Dedifferentiated amniotic fluid mesenchymal stem cell (primary cell): ENCODE measurements at regions not wholly inside any gene's neighbourhood (a gene's known extent, or its start where the extent isn't known, plus 50 kb on each side); places are given as distances from the start of the nearest gene placed in this dataset.

Experiments used
- DNase-seq: peaks from one replicate; pipeline ENCODE4 v3.0.0-alpha.2; 2016; ENCODE audit errors: extremely low spot score

GRCh38 chr1:173421286-173421685 is 55.8 kb upstream of the PRDX6 start:
- no peak for DNase-seq

DNA sequence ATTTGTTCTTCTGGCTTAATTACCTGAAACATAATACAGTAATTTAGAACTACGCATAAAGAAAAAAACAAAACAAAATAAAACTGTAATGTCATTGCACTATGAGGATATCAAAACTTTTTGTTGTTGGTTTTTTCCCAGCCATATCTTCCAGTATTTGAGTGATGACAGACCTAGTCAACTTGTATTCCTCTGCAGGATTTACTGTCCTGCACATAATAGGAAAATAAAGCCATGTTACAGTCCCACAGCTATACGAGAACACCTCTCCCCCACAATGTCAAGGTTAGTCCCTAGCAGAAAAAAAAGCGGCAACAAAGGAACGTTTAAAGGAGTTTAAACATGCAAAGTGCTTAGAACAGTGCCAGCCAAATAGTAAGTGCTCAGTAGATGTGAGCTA is 55.3 kb upstream of the PRDX6 start:
- no peak for DNase-seq

DNA sequence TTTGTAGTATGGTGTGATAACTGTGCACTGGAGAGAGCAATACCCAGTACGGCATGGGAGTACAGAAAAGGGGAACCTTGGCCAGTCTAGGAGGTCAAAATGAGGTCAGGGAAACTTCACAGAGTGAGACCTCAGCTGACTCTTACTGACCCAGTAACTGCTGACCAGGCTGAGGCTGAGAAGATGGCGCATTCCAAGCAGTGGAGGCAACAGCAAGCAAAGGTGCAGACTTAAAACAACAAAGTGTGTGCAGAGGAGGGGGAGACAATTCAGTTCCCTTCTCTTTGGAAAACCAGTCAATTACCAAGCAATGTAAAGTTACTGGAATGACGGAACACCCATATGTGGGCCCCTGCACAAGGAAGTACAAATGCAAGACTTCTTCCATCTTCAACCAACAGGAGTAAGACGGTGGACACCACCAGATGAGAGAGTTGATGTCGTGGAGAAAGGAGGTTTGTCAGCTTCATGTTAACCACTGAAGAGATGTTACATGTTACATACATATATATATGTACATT is 54.6 kb upstream of the PRDX6 start:
- no peak for DNase-seq

DNA sequence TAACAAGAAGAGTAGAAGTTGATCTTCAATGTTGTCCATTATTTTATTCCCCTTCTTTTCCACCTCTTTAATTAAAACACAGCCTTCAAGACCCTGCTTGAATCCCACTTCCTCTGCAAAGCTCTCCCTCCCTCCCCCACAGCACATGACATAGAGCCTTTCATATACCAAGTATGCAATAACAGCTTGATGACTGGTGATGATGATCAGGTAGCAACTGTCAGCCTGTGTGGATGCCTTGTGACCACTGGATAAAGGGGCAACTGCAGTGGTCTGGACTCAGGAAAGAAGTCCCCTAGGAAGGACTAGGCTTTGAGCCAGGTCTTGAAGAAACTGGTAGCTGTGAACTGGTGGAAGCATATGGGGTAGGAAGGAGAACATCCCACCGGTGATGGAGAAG is 53.8 kb upstream of the PRDX6 start:
- DNase-seq, result no peak

DNA sequence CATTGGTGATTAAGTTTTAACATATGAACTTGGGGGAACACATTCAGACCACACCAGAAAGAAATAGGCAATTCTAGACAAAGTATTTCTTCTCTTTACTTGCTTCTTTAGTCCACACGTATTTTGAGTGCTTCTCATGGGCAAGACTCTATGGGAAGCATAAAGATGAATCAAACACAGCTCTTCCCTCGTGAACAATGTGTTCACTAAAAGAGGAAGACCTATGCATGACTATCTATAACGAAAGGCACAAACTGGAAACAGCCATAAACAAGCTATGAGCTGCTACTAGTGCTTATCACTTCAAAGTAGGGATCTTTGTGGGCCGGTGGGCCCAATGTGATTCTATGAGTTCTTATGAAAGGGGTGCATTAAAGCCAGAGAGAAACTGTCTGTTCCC is 53.0 kb upstream of the PRDX6 start:
- DNase-seq, result no peak

DNA sequence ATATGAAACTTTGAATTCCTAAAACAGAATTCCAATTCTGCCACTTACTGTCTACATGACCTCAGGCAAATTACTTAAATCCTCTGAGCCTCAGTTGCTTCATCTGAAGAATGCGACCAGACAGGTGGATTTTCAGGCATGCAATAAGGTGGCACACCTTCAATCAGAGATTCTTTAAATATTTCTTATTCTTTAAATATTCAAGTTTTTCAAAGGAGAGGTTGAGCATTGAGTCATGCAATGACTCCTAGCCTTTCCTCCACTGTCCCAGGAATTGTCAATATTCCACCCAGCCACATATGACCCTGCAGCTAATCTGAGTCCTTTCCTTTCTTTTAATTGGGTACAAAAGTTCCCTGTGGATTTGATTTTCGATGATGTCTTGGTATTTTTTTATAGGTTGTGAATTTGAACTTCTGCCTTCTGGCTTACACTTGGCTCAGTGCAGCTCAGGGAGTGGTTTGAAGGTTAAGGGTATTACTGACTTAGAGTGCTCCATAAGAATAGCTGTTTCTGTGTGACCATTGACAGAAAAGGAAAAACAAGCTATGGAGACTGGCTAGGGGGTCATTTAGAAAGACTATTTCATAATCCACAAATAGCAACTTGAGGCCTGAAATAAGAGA is 52.2 kb upstream of the PRDX6 start:
- DNase-seq, result no peak

- no peak for DNase-seq
Observed at GRCh38 chr1:173426057-173426456, 51.1 kb upstream of the PRDX6 start.

DNA sequence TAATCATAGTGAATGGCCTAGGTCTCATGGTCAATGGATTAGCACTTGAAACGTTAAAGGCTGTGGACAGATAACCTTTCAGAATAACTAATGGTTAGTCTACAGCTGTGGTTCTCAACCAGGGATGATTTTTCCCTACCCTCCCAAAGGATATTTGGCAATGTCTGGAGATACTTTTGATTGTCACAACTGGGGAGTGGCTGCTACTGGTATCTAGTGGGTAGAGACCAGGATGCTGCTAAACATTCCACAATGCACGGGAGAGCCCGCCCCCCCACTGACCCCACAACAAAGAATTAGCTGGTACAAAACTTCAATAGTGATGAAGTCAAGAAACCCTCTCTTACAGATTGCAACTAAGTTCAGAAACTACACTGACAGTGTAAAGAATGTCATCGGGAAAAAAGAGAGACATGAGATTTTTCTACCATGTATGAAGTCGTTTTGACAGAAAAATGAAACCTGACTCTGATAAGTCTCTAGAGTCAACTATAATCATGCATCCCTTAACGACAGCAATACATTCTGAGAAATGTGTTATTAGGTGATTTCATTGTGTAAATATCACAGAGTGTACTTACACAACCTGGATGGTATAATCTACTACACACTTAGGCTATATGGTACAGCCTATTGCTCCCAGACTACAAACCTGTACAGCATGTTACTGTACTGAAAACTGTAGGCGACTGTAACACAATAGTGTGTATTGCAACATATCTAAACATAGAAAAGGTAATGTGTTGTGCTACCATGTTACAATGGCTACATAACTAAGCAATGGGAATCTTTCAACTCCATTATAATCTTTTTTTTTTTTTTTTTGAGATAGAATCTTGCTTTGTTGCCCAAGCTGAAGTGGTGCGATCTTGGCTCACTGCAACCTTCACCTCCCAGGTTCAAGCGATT is 49.7 kb upstream of the PRDX6 start:
- no peak for DNase-seq
